Stimulated activated naive CD8-positive, alpha-beta T cell treated with anti-CD3 and anti-CD28 coated beads, Interleukin-15, Interleukin-2, amounts not matched to agents 100 U/mL and 50 U/mL, for 24 hours (primary cell): ENCODE measurements at regions not wholly inside any gene's neighbourhood (a gene's known extent, or its start where the extent isn't known, plus 50 kb on each side); places are given as distances from the start of the nearest gene placed in this dataset.

Source experiments
- ATAC-seq: fragments of 150-1000 bp; cut with Tn5 transposase; one replicate; pipeline ENCODE4 v1.10.0; 2021
- DNase-seq: peaks from one replicate; pipeline ENCODE4 v3.0.0; 2021

DNA sequence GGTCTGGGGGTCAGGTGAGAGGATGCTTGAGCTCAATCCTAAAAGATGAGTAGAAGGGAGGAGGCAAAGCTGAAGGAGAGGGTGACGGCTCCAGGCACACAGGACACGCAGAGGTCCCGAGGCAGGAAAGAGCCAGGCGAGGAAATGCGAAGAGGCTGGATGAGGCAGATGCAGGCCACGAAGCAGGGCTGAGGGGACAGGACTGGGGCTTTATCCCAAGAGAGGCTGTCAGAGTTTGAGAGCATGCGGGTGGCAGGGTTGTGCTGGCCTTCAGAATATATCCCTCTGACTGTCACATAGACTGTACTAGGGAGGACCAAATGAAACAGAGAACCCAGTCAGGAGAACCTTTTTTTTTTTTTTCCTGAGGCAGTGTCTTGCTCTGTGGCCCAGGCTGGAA, 100.2 kb downstream of the RMI2 start:
- no peak for ATAC-seq
- DNase-seq: no peak

DNA sequence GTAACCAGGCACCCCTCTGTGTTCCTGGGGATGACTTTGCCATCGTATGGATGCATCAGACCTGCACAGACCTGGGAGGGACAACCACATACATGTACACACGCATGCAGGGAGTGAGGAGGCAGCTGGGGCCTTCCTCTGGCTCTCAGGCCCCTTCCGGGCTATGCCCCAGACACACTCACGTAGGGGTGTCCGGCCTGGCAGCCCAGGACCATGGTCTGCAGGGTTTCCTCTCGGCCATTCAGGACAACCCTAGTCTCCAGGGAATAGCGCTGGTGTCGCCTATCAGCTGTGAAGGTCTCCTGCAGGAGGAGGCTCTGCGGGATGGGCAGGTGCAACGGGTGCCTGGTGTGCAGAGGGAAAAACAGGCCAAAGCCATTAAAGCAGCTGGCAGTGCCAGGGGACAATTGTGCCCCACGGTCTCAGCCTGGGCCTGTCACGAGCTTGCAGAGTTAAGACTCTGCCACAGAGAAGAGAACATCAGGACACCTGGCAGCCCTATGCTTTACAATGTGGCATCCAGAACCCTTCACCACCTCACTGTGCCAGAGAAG, 101.4 kb downstream of the RMI2 start:
- DNase-seq (no peak), ATAC-seq (no peak)

DNA sequence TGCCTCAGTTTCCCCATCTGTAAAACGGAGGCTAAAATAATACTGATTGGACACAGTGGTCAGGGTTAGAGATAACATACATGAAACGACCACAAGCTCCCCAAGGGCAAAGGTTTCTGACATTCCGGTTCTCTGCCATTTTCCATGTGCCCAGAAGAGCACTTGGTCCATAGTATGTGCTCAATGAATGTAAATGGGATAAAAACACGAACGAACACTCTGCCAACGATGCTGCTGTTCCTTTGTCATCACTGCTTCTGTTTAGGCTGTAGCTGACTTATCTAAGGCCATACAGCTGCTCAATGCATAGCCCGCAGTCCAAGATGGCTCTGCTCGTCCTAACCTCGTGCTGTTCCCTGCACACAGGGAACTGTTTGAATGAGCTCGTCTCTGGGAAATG, 102.0 kb downstream of the RMI2 start:
- ATAC-seq: no peak
- DNase-seq: no peak

DNA sequence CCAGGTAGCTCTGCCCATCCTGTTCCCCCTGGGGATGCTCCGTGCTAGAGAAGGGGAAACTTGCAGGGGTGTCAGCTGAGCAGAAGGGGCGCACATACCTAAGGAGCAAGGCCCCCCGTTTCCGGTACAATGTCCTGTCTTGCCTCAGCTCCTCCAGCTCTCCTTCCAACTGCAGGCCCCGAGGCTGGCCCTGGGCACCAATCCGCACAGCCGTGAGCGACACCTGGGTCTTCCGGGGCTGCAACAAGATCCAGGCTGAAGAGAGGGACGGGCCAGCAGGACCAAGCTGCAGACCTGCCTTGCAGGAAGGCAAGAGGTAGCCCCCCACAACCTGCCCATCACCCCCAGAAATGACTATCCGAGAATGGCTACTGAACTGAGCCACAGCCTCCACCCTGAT, 102.6 kb downstream of the RMI2 start:
- ATAC-seq (no peak), DNase-seq (no peak)

DNA sequence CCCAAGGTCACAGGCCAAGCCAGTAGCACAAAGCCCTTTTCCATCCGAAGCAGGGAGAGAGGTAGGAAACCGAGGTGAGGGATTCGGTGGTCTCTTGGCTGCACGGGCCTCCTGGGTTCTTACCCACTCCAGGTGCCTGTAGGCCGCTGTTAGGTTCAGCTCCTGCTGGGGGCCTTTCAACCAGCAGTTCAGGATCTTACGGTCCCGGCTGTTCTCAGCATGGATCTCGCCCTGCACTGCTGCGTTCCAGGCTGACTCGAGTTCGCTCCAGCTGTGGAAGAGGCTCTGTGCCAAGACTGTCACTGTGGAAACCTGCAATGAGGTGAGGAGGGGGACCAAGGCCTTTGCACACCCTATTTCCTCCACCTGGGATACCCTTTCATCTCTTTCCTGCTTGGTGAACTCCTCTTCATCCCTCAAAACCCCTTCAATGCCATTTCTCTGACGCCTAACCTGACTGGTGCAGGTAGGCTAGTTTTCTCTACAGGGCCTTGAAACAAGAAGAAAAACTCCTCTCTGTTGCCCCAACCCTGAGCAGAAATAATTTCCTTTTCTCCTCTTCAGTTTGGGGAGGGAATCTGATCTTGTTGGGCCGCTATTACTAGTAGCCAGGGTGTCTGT, 103.6 kb downstream of the RMI2 start:
- DNase-seq: no peak
- no peak for ATAC-seq

DNA sequence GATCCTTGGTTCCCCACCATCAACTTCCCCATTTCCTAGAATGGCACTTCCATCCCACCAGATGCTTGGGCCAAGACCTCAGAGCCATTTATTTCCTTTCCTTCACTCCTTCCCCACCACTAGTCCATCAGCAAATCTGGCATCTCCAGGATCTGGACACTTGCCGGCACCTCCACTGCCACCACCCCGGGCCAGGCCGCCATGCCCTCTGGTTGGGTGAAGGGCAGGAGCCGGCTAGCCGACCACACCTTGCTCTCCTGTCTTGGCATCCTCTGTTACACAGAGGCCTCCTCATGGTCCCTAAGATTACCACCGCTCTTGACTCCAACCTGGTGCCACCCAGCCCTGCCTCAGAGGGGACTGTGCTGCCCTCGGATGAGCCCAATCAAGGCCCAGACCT, 104.5 kb downstream of the RMI2 start:
- ATAC-seq (no peak), DNase-seq (no peak)

DNA sequence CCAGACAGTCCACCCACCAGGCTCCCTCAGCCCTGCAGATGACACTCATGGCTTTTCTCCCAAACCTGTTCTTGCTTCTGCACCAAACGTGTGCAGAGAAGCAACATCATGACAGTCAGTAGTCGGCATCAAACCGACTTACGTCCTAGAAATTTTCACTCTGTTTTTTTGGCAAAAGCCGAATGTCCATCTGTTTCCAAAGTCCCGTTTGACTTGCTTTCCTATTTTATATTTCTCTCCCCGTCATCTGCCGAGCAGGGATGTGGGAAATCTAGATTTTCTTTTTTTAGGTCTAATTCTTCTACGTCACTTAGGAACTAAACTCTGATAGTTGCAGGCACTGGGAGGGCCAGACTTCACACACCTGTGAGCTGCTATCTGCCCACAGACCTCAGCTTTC, 104.9 kb downstream of the RMI2 start:
- DNase-seq (no peak), ATAC-seq (no peak)

DNA sequence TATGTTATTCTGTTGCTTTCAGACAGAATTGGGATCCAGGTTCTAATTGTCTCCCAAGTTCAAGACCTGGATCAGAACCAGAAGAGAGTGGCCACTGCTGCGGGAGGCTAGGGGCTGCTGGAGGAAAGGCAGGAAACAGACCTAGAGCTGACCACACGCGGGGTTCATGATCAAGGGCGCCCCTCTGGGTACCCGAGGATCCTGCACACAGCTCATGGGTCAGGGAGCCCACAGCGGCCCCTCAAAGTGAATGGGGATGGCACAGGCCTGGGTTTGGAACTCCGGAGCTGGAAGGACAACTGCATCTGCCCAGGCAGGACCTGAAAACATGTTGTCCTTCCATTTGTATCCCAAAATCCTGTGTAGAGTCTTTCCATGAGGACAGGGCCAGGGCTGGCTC, 107.0 kb downstream of the RMI2 start:
- DNase-seq (no peak), ATAC-seq (no peak)

DNA sequence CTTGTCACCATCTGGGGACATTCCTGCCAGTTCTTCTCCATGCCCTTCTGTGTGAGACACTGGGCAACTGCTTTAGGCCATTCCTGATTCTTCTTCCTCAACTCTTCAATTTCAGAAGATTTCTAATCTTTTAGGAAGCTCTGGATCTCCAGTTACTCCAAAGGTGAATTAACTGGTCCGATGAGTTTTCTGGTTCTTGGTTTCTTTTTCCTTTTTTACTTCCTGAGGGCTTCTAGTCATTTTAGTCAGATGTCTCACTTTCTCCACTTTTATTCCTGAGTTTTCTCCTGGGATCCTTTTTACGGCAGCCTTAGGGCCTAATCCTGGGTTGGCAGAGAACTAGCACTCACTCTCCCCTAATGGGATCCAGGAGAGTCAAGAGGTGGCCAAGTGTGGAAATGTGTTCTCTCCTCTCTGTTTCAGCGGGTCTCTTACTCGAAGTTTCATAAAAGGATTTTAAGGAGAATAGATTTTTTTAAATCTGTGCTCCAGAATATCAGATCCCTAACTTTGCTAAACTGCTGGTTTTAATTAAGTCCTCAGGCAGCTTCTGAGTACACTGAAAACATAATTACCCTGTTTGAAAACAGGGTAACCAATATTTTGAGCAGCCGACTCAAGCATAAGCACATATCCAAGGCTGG, 107.6 kb downstream of the RMI2 start:
- DNase-seq: no peak
- no peak for ATAC-seq

DNA sequence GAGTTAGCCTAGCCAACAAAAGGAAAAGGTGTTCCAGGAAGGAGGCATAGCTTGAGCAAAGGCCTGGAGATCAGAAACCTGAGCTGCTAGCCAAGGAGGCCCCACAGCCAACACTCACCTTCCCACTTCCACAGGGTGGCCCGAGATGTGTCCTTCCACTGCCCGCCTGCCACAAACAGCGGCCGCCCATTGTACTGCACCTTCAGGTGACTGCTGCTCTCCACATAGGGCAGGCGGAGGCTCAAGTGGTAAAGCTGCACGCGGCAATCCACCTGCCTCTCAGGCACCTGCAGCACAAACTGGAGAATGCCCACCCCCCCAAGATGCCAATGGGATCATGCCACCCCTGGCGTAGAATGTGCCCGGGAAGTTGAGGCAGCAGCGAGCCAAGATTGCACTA, 111.5 kb downstream of the RMI2 start:
- DNase-seq (no peak), ATAC-seq (no peak)

DNA sequence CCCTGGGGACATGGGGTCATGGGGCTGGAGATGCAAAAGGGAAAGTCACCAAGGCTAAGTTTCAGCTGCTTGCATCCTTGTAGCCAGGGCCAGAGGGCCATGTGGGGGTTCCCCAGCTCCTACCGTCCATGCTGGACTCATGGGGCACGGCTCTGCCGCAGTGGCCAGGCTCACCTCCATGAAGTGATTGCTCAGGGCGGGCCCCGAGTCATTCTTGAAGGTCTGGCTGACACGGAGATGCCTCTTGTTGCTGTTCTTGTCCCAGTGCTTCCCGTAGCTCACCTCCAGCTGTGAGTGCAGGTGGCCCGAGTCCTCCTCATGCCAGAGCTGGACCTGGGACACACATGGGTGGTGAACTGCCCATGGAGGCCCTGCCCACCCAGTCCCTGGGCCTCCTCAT, 114.5 kb downstream of the RMI2 start:
- DNase-seq (no peak), ATAC-seq (no peak)

DNA sequence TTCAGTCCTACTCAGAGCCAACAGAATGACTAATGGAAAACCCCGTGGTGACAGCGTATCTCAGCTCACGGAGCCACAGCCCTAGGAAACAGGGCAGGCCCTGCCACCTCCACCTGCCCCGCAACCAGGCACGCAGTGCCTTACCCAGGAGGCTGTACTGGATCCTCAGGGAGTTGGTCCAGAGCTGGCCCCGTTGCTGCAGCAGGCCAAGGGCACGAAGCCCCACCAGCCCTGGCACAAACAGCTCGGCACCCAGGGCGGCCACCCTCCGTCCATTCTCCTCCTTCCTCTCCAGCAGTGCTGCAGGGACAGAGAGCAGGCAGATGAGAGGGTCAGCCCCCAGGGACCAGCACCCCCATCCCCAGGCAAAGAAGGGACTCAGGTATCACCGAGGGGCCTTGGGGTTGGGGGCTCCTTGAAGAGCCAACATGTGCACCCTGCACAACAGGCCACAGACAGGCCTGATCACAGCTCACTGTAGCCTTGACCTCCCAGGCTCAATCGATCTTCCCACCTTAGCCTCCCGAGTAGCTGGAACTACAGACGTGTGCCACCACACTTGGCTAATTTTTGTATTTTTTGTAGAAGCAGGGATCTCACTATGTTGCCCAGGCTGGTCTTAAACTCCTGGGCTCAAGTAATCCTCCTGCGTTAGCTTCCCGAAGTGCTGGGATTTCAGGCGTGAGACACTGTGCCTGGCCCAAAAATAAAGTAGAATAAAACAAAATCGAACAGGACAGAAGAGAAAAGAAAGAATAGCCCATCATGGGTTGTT, 115.7 kb downstream of the RMI2 start:
- DNase-seq (no peak), ATAC-seq (no peak)

DNA sequence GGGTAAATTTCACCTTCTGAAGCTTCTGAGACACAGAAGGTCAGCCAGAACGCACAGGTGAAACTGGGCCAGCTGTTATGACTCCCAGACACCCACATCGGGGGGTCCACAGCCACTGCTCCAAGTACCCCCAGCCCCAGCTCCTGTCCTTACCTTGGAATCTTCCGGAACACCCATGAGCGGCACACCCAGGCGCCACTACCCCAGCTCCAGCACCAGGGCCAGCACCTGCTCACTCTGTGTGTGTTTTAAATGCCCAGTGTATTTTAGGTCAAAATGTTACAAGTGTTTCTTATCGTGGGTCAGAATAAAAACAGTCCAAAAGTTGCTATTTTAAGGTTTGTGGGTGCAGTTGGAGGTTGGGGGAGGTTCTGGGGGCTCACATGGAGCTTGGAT, 116.3 kb downstream of the RMI2 start:
- ATAC-seq: no peak
- no peak for DNase-seq

DNA sequence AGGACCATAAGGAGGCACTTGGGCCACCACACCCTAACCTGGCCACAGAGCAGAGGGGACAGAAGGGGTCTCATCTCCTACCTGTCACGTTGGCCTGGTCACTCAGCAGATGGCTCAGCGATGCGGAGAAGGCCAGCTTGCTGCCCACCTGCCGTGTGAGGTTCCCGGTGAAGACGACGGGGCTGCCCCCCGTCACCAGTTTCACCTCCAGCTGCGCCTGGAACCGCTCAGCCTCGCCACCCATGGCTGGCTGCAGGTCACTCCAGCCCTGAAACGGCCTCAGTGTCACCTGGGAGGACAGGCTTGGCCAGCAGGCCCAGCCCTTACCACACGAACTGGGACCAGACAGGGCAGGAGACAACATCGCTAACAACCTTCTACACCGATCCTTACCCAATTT, 116.8 kb downstream of the RMI2 start:
- DNase-seq: no peak
- ATAC-seq: no peak

DNA sequence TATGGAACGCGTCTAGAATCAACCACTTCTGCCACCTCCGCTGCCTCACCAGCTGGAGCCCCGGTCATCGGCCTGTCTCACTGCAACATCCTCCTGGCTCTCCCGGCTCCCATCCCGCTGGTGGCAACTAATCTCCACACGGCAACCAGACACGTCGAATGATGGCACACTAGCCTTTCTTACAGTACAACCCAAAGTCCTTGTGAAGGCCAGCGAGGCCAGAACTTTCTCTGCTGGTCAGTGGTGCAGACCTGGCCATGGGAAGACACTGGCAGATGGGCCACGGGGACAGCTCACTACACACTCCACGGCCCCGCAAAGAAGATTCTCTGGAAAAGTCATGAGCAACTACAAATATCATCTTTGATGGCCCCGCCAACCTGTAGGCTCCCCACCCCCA, 117.6 kb downstream of the RMI2 start:
- DNase-seq (no peak), ATAC-seq (no peak)

DNA sequence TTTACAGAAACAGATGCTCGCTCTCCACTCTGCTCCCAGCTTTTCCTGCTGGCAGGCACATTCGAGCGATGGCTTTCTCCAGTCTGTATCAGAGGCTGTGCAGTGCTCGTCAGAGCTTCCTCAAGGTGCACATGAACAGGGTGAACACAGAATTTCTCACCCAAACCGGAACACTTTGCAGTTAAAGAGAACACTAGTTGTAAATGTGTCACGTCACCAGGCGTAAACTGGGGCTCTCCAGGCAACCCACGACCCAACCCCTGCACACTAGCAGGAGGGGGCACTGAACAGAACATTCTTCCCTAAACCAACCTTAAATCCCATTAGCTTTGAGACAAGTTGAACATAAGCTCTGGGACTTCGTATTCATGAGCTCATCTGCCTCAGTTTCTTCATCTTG, 119.0 kb downstream of the RMI2 start:
- ATAC-seq (no peak), DNase-seq (no peak)

DNA sequence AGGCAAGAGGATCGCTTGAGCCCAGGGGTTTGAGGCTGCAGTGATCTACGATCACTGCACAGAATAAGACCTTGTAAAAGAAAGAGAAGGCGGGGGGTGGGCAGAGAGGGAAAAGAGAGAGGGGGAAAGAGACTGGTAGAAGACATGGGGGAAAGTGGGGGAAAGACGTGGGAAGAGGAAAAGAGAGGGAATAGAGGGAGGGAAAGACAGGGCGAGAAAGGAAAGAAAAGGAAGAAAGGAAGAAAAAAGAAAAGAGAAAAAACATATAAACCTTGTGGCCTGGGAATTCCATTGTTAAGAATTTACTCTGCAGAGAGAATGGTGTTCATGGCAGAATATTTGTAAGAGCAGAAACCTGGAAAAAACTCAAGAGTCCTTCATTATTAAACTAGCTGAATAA, 120.4 kb downstream of the RMI2 start:
- ATAC-seq: no peak
- no peak for DNase-seq

DNA sequence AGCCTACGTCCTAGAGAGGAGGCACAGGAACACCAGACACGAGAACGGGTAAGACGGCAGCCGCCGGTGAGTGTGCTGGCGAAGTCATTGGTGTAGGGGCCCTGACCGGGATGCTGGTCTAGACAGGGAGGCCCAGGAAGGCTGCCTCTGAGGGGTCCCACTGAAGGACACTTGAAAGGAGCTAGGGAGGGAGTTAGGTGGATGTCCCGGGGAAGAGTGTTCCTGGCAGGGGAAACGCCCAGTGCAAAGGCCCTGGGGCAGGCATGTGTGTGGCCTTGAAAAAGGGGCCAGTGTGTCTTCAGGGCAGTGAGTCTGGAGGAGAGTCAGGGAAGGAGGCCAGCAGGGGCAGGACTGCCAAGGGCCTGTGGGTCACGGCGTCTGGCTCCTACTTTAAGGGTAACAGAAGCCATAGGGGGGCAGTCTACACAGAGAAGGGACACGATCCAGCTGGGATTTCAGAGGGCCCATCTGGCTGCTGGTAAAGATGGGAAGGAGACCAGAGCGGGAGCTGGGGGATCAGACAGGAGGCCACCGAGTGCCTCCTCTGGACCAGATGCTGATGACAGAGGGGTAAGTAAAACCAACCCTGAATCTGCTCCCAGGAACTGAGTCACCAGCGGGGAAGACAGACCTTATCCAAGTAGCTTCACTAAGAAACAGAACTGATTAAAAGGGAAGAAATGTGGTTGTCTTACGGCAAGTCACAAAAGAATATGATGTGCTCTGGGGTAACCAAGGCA, 115.9 kb downstream of the LITAF start:
- no peak for DNase-seq
- ATAC-seq: no peak

DNA sequence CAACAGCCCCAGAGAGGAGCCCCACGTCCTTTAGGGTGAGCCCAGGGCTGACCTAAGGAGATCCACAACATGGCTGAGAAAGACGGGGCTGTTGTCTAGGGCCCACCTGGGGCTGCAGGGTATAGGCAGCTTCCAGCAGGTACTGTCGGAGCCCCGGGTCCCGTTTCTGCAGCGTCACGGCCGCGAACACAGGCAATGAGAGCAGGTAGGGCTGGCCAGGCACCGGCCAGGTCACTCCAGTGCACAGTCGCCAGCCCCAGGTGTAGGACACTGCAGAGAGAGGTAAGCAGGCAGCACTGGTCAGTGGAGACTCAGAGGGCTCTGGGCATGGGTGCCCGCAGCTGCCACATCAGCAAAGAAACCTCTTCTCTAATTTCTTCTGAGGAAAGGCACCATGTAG, 115.2 kb downstream of the LITAF start:
- ATAC-seq (no peak), DNase-seq (no peak)

DNA sequence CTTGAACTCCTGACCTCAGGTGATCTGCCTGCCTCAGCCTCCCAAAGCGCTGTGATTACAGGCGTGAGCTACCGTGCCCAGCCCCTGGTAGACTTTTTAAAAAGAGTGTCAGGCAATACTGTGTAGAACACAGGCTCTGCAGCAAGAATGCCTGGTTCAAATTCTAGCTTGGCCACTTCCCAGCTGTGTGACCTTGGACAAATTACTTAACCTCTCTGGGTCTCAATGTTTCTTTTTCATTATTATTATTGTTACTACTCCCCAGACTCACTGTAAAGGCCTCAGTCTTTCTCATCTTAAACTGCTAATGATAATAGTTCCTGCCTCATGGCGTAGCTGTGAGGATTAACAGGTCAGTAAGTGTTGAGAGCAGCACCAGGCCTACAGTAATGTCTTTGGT, 114.3 kb downstream of the LITAF start:
- DNase-seq (no peak), ATAC-seq (no peak)

DNA sequence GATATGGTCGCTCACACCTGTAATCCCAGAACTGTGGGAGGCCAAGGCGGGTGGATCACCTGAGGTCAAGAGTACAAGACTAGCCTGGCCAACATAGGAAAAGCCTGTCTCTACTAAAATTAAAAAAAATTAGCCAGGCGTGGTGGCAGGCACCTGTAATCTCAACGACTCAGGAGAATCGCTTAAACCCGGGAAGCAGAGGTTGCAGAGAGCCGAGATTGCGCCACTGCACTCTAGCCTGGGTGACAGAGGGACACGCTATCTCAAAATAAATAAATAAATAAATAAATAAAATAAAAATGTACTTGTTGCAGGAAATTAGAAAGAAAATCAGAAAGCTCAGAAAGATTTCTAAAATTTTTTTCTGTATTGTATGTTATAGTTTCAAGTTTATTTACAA, 113.9 kb downstream of the LITAF start:
- no peak for ATAC-seq
- no peak for DNase-seq

DNA sequence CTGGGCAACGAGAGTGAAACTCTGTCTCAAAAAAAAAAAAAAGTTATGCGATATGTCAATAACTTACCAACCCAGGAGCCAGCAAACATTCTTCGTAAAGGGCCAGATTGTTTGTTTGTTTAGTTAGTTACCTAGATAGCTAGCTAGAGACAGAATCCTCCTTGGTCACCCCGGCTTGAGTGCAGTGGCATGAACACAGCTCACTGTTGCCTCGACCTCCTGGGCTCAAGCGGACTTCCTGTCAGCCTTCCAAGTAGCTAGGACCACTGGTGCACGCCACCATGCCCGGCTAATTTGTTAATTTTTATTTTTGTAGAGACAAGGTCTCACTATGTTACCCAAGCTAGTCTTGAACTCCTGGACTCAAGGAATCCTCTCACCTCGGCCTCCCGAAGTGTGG, 113.0 kb downstream of the LITAF start:
- ATAC-seq: no peak
- no peak for DNase-seq
